Osteoblast (primary cell): ENCODE measurements at regions not wholly inside any gene's neighbourhood (a gene's known extent, or its start where the extent isn't known, plus 50 kb on each side); places are given as distances from the start of the nearest gene placed in this dataset.

ENCODE experiments used
- DNase-seq: peaks from one replicate; pipeline ENCODE4 v3.0.0; 2011; ENCODE audit warnings: low spot score, mixed read lengths; ENCODE audit not compliant: insufficient read length; ENCODE audit errors: missing footprints
- H2AFZ ChIP-seq: 2 replicates; pipeline ENCODE4 v1.6.0; 2011; ENCODE audit warnings: mild to moderate bottlenecking, low read length
- H3K27ac ChIP-seq: 2 replicates; pipeline ENCODE4 v1.5.1; 2011; ENCODE audit warnings: mild to moderate bottlenecking, low read depth, low read length, moderate library complexity
- H3K27me3 ChIP-seq: 2 replicates; pipeline ENCODE4 v1.6.0; 2012; ENCODE audit warnings: mild to moderate bottlenecking, control low read depth, inconsistent platforms, low read length, moderate library complexity; ENCODE audit not compliant: insufficient read depth
- H3K36me3 ChIP-seq: 2 replicates; pipeline ENCODE4 v1.5.1; 2011; ENCODE audit warnings: mild to moderate bottlenecking, low read length, control low read depth, moderate library complexity; ENCODE audit not compliant: insufficient read depth
- H3K4me1 ChIP-seq: 2 replicates; pipeline ENCODE4 v1.5.1; 2011; ENCODE audit warnings: mild to moderate bottlenecking, low read length, control low read depth, moderate library complexity; ENCODE audit not compliant: insufficient read depth
- H3K4me2 ChIP-seq: 2 replicates; pipeline ENCODE4 v1.6.0; 2011; ENCODE audit warnings: mild to moderate bottlenecking, low read length; ENCODE audit not compliant: insufficient read depth
- H3K4me3 ChIP-seq: fragments of 200-600 bp; sonication (generic); 3 replicates; pipeline ENCODE4 v1.5.1; 2012; ENCODE audit warnings: mild to moderate bottlenecking, low read length, inconsistent platforms; ENCODE audit not compliant: insufficient read depth
- H3K79me2 ChIP-seq: 2 replicates; pipeline ENCODE4 v1.6.0; 2012; ENCODE audit warnings: mild to moderate bottlenecking, low read length, control low read depth, inconsistent platforms; ENCODE audit not compliant: insufficient read depth
- H3K9me3 ChIP-seq: 2 replicates; pipeline ENCODE4 v1.5.1; 2011; ENCODE audit warnings: low read depth, low read length, control low read depth
- H4K20me1 ChIP-seq: 2 replicates; pipeline ENCODE4 v1.6.0; 2012; ENCODE audit warnings: mild to moderate bottlenecking, low read length, control low read depth; ENCODE audit not compliant: insufficient read depth
- CTCF ChIP-seq: IDR thresholded peaks from 2 replicates; pipeline ENCODE4 v1.5.1; 2011; ENCODE audit warnings: mild to moderate bottlenecking, low read depth, low read length, moderate library complexity; ENCODE audit errors: extremely low read depth

- no peaks in the 10 kb centered on the region for H3K79me2 ChIP-seq
These were observed 297.4 kb downstream of the SMAD2 start for GRCh38 chr18:47632970-47633635.

GRCh38 chr18:47628893-47629292, 301.6 kb downstream of the SMAD2 start:
- Histone ChIP-seq H2AFZ (no peak overlapping the region), H3K4me3 (no peak overlapping the region), H4K20me1 (no peaks in the 10 kb centered on the region), H3K4me2 (no peak overlapping the region), H3K4me1 (no peaks in the 10 kb centered on the region), H3K79me2 (no peaks in the 10 kb centered on the region), H3K27ac (no peak overlapping the region), H3K27me3 (no peaks in the 10 kb centered on the region), H3K36me3 (no peaks in the 10 kb centered on the region), H3K9me3 (no peaks in the 10 kb centered on the region)
- TF ChIP-seq CTCF: no peak
- no peak for DNase-seq

More at GRCh38 chr18:47632970-47633635, 297.4 kb downstream of the SMAD2 start:
- Histone ChIP-seq H3K36me3 (no peaks in the 10 kb centered on the region), H3K27me3 (no peaks in the 10 kb centered on the region), H3K4me3 (no peak overlapping the region), H3K27ac (no peak overlapping the region), H3K9me3 (no peaks in the 10 kb centered on the region), H4K20me1 (no peaks in the 10 kb centered on the region), H3K4me1 (no peaks in the 10 kb centered on the region), H2AFZ (no peak overlapping the region), H3K4me2 (no peak overlapping the region)
- no peak for DNase-seq
- TF ChIP-seq CTCF: no peak

- Histone ChIP-seq H3K4me2 (no peak overlapping the region), H3K9me3 (no peaks in the 10 kb centered on the region), H3K27ac (no peak overlapping the region), H3K4me1 (no peaks in the 10 kb centered on the region), H4K20me1 (no peaks in the 10 kb centered on the region), H3K27me3 (no peaks in the 10 kb centered on the region), H3K79me2 (no peaks in the 10 kb centered on the region), H2AFZ (no peak overlapping the region), H3K36me3 (no peaks in the 10 kb centered on the region), H3K4me3 (no peak overlapping the region)
- TF ChIP-seq CTCF: no peak
- no peak for DNase-seq
These were observed 302.1 kb downstream of the SMAD2 start for GRCh38 chr18:47628240-47628781.

GRCh38 chr18:47627030-47627429, 303.4 kb downstream of the SMAD2 start:
- DNase-seq: no peak
- H3K36me3 ChIP-seq: no peaks in the 10 kb centered on the region
- H3K4me2 ChIP-seq: no peak overlapping the region
- H3K27me3 ChIP-seq: no peaks in the 10 kb centered on the region
- no peak overlapping the region for H2AFZ ChIP-seq
- H3K9me3 ChIP-seq: no peaks in the 10 kb centered on the region
- no peak for TF ChIP-seq CTCF
- H3K4me3 ChIP-seq: no peak overlapping the region
- no peaks in the 10 kb centered on the region for H4K20me1 ChIP-seq
- H3K27ac ChIP-seq: no peak overlapping the region
- no peaks in the 10 kb centered on the region for H3K79me2 ChIP-seq
- H3K4me1 ChIP-seq: no peaks in the 10 kb centered on the region
